Thoracic aorta (tissue), 2 donors: ENCODE measurements at regions not wholly inside any gene's neighbourhood (a gene's known extent, or its start where the extent isn't known, plus 50 kb on each side); places are given as distances from the start of the nearest gene placed in this dataset.

ENCODE experiments used
- ATAC-seq: fragments of 150-250 bp; one replicate; pipeline ENCODE4 v1.8.0; 2017; ENCODE audit warnings: low read depth; ENCODE audit not compliant: insufficient number of reproducible peaks, low FRiP score
- DNase-seq: peaks from one replicate; pipeline ENCODE4 v3.0.0-alpha.2; 2020; ENCODE audit warnings: low spot score
- H3K27ac ChIP-seq, 2 donors: fragments of 200-600 bp; sonication (generic); 1 replicate in 1 of 2; 2 replicates in 1 of 2; pipeline ENCODE4 v1.5.1; 2016; ENCODE audit warnings: mild to moderate bottlenecking in 2 of 2, moderate library complexity in 2 of 2
- H3K27me3 ChIP-seq: fragments of 200-600 bp; sonication (generic); replicated peaks from 2 replicates; pipeline ENCODE4 v1.6.0; 2016; ENCODE audit warnings: mild to moderate bottlenecking; ENCODE audit not compliant: insufficient read depth
- H3K36me3 ChIP-seq: fragments of 200-600 bp; sonication (generic); one replicate; pipeline ENCODE4 v1.5.1; 2016
- H3K4me1 ChIP-seq, 2 donors: fragments of 200-600 bp; sonication (generic); 1 replicate in 1 of 2; 2 replicates in 1 of 2; pipeline versions ENCODE4 v1.5.1 to v1.6.0; 2016; ENCODE audit warnings: low read depth in 2 of 2, mild to moderate bottlenecking in 1 of 2; ENCODE audit not compliant: control insufficient read depth in 1 of 2
- H3K4me3 ChIP-seq: fragments of 200-600 bp; sonication (generic); 2 replicates; pipeline ENCODE4 v1.5.1; 2016; ENCODE audit warnings: mild to moderate bottlenecking
- H3K9me3 ChIP-seq: fragments of 200-600 bp; sonication (generic); 2 replicates; pipeline ENCODE4 v1.5.1; 2016
- TF ChIP-seq, protein P1 (sequence below): fragments of 200-600 bp; sonication (generic); IDR thresholded peaks from one replicate; pipeline ENCODE4 v1.5.1; 2019; ENCODE audit warnings: antibody characterized with exemption

GRCh38 chr9:89884356-89885083 is 279.7 kb downstream of the GADD45G start:
- no peak for ATAC-seq
- TF ChIP-seq, protein P1, sequence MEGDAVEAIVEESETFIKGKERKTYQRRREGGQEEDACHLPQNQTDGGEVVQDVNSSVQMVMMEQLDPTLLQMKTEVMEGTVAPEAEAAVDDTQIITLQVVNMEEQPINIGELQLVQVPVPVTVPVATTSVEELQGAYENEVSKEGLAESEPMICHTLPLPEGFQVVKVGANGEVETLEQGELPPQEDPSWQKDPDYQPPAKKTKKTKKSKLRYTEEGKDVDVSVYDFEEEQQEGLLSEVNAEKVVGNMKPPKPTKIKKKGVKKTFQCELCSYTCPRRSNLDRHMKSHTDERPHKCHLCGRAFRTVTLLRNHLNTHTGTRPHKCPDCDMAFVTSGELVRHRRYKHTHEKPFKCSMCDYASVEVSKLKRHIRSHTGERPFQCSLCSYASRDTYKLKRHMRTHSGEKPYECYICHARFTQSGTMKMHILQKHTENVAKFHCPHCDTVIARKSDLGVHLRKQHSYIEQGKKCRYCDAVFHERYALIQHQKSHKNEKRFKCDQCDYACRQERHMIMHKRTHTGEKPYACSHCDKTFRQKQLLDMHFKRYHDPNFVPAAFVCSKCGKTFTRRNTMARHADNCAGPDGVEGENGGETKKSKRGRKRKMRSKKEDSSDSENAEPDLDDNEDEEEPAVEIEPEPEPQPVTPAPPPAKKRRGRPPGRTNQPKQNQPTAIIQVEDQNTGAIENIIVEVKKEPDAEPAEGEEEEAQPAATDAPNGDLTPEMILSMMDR: no peak
- DNase-seq: no peak
- no peaks in the 10 kb centered on the region for H3K27me3 ChIP-seq
- H3K4me3 ChIP-seq: no peak overlapping the region
- H3K36me3 ChIP-seq: no peaks in the 10 kb centered on the region
- H3K9me3 ChIP-seq: no peaks in the 10 kb centered on the region
- H3K4me1 ChIP-seq: peaks cover 3 to 10% of the 10 kb centered on the region in 2 donors
- no peak overlapping the region for H3K27ac ChIP-seq

DNA sequence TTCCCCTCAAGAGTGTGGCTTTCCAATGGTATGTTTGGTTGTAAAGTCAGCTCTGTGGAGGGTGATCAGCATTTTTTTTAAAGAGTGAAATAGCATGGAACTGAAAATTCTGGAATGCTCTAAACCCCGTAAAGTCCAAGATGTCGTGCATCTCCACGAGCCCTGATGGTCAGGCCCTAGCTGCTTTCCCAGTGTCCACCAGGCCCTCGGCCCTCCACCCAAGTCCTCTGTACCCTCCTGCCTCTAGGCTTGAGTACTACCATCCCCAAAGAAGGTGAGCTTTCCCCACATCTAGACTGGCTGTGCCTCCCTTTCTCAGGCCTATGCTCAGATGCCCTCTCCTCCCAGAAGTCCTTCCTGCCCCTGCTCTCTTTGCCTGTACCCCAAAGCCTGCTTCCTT is 280.3 kb downstream of the GADD45G start:
- TF ChIP-seq, protein P1: no peak
- no peaks in the 10 kb centered on the region for H3K9me3 ChIP-seq
- ATAC-seq (no peak), DNase-seq (no peak)
- H3K27me3 ChIP-seq: no peaks in the 10 kb centered on the region
- no peaks in the 10 kb centered on the region for H3K36me3 ChIP-seq
- H3K4me1 ChIP-seq: peaks cover 3 to 8% of the 10 kb centered on the region in 2 donors
- no peak overlapping the region for H3K4me3 ChIP-seq
- no peak overlapping the region for H3K27ac ChIP-seq

GRCh38 chr9:89886281-89886700 is 281.5 kb downstream of the GADD45G start:
- no peaks in the 10 kb centered on the region for H3K36me3 ChIP-seq
- no peak for ATAC-seq
- H3K27ac ChIP-seq: no peak overlapping the region
- TF ChIP-seq, protein P1: no peak
- H3K4me3 ChIP-seq: no peak overlapping the region
- no peaks in the 10 kb centered on the region for H3K27me3 ChIP-seq
- no peak for DNase-seq
- no peaks in the 10 kb centered on the region for H3K9me3 ChIP-seq
- H3K4me1 ChIP-seq: peaks cover 6 to 19% of the 10 kb centered on the region in 2 donors

- Histone ChIP-seq H3K9me3 (no peaks in the 10 kb centered on the region), H3K27ac (no peak overlapping the region), H3K27me3 (no peaks in the 10 kb centered on the region), H3K4me1 (peaks cover 14 to 29% of the 10 kb centered on the region in 2 donors), H3K4me3 (no peak overlapping the region), H3K36me3 (no peaks in the 10 kb centered on the region)
- TF ChIP-seq, protein P1: no peak
- no peak for DNase-seq
- no peak for ATAC-seq
Measured at GRCh38 chr9:89887286-89887685, 282.5 kb downstream of the GADD45G start.

GRCh38 chr9:89888233-89888632 is 283.4 kb downstream of the GADD45G start:
- Histone ChIP-seq H3K4me1 (peaks cover 15 to 38% of the 10 kb centered on the region in 2 donors), H3K4me3 (no peak overlapping the region), H3K27ac (no peak overlapping the region), H3K27me3 (no peaks in the 10 kb centered on the region), H3K36me3 (no peaks in the 10 kb centered on the region), H3K9me3 (no peaks in the 10 kb centered on the region)
- TF ChIP-seq, protein P1: no peak
- ATAC-seq: no peak
- DNase-seq: no peak
